ENCODE measurements at regions not wholly inside any gene's neighbourhood (a gene's known extent, or its start where the extent isn't known, plus 50 kb on each side); places are given as distances from the start of the nearest gene placed in this dataset.

DNA sequence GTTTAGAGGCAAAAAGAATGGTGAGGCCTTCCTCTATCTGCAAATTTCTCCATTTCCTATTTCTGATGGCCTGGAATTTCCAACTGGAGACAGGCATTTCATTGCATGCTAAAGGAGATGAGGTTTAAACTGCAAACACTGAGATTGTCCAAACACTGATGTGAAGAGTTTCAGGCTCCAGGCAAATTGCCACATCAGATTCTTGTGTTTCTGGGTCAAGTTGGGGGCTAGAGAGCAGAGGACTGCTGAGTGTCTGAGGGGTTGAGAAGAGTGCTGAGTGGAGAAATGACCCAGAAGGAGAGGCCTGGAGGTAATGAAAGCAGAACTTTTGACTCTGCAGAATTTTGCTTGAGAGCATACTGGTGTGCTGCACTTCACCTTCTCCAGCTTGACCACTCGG lies 216.7 kb upstream of the MPHOSPH6 start:
- H3K36me3 ChIP-seq: no peaks in the 10 kb centered on the region
- H3K27me3 ChIP-seq: no peaks in the 10 kb centered on the region
- H3K4me3 ChIP-seq (ENCODE audit: low read depth, low read length): no peak overlapping the region
- TF ChIP-seq, protein P1, sequence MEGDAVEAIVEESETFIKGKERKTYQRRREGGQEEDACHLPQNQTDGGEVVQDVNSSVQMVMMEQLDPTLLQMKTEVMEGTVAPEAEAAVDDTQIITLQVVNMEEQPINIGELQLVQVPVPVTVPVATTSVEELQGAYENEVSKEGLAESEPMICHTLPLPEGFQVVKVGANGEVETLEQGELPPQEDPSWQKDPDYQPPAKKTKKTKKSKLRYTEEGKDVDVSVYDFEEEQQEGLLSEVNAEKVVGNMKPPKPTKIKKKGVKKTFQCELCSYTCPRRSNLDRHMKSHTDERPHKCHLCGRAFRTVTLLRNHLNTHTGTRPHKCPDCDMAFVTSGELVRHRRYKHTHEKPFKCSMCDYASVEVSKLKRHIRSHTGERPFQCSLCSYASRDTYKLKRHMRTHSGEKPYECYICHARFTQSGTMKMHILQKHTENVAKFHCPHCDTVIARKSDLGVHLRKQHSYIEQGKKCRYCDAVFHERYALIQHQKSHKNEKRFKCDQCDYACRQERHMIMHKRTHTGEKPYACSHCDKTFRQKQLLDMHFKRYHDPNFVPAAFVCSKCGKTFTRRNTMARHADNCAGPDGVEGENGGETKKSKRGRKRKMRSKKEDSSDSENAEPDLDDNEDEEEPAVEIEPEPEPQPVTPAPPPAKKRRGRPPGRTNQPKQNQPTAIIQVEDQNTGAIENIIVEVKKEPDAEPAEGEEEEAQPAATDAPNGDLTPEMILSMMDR (IDR thresholded peaks at IDR 0.05; ENCODE audit: low read depth, low read length): no peak
- no peaks in the 10 kb centered on the region for H3K9me3 ChIP-seq
- H3K4me1 ChIP-seq: no peaks in the 10 kb centered on the region
- DNase-seq: no peak

DNA sequence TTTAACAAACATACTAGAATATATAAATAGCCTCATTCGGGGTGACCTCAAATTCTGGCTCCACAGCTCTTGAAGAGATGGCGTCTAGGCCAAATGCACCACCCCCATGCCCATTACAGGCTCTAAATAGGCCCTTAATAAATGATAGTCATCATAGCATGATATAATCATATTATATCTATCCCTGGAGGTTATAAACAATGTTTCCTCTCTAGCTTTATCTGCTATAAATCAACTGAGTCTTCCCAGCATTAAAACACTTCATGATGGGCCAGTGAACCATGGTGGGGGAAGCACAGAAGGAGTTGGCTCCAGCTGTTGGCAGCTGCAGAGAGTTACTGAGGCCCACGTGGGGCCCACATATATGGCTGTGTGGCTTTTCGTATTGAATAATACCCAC lies 214.9 kb upstream of the MPHOSPH6 start:
- no peaks in the 10 kb centered on the region for H3K36me3 ChIP-seq

DNA sequence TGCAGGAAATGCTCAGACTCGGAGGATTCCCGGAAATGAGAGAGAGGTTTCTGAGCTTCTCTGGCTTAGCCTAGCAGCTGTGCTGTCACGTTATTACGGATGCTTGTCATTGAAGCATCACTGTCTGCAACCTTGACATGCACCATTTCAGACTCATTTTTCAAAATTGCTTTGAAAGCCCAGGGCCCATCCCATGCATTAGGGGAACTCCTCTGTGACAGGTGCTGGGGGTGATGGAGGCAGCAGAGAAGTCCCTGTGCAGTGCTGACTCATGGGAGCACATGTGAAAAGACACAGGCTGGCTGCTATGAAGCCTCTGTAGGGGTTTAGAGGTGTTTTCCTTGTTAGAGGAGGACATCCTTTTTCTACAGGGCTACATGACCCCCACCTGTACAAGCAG lies 214.0 kb upstream of the MPHOSPH6 start:
- H3K4me3 ChIP-seq (ENCODE audit: low read depth, low read length): no peak overlapping the region
- H3K9me3 ChIP-seq: no peaks in the 10 kb centered on the region
- no peak for DNase-seq
- no peaks in the 10 kb centered on the region for H3K4me1 ChIP-seq
- TF ChIP-seq, protein P1 (IDR thresholded peaks at IDR 0.05; ENCODE audit: low read depth, low read length): no peak
- H3K36me3 ChIP-seq: no peaks in the 10 kb centered on the region
- H3K27me3 ChIP-seq: no peaks in the 10 kb centered on the region

More for the DNA sequence above, 214.9 kb upstream of the MPHOSPH6 start:
- Histone ChIP-seq H3K9me3 (no peaks in the 10 kb centered on the region), H3K27me3 (no peaks in the 10 kb centered on the region), H3K4me1 (no peaks in the 10 kb centered on the region), H3K4me3 (ENCODE audit: low read depth, low read length) (no peak overlapping the region)
- TF ChIP-seq, protein P1 (IDR thresholded peaks at IDR 0.05; ENCODE audit: low read depth, low read length): no peak
- no peak for DNase-seq

DNA sequence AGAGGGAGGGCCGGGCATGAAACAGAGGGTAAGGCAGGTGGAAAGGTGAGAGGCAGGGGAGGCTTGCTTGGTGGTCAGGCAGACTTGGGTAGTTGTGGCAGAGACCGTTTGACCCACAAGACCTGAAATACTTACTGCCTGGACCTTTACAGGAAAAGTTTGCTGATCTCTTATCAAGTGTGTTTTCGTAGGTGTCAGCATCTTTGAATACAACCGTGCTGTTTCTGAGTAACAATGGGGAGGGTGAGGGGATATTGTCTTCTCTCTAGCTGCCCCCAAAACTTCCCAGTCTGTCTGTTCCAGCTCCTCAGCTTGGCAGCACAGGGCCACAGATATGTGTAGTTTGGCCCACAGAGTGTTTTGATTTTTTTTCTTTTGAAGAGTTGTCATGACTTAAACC lies 212.5 kb upstream of the MPHOSPH6 start:
- H3K9me3 ChIP-seq: no peaks in the 10 kb centered on the region
- DNase-seq: no peak
- H3K27me3 ChIP-seq: no peaks in the 10 kb centered on the region
- H3K4me3 ChIP-seq (ENCODE audit: low read depth, low read length): no peak overlapping the region
- H3K4me1 ChIP-seq: no peaks in the 10 kb centered on the region
- TF ChIP-seq, protein P1 (IDR thresholded peaks at IDR 0.05; ENCODE audit: low read depth, low read length): no peak
- no peaks in the 10 kb centered on the region for H3K36me3 ChIP-seq

DNA sequence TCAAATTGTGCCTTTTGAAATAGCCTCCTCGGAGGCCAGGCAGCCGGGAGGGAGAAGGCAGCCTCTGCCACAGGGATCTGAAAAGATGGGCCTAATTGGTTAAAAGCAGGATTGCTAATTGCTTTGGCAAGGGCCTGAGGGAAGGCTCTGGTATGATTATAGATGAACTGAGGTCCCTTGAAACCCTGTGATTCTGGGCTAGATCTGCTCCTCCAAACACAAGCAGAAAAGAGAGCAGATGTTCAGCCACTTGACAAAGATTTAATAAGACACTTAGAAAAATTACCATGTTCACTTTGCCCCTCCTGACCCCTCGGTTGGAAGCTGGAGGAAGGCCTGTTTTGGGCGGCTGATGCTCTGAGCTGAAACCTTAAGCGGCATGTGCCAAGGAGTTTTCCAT lies 209.5 kb upstream of the MPHOSPH6 start:
- TF ChIP-seq, protein P1 (IDR thresholded peaks at IDR 0.05; ENCODE audit: low read depth, low read length): no peak
- H3K36me3 ChIP-seq: no peaks in the 10 kb centered on the region
- no peaks in the 10 kb centered on the region for H3K4me1 ChIP-seq
- H3K27me3 ChIP-seq: no peaks in the 10 kb centered on the region
- no peaks in the 10 kb centered on the region for H3K9me3 ChIP-seq
- no peak overlapping the region for H3K4me3 ChIP-seq (ENCODE audit: low read depth, low read length)
- DNase-seq: no peak

DNA sequence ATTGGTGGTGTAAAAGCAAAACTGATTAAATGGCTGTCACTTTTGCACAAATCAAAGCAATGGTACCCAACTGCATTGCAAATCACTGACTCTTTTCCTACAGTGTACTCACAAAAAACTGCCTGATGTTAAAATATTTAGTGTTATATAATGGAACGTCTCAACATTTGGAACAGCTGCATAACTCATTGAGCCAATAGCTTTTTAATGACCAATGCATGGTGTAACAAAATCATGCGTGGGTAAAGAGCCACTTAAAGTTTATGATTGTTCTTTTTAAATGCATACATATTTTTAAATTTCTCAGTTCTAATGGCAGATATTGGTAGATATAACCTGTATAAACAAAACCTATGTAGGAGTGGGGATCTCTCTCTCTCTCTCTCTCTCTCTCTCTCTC lies 204.0 kb upstream of the MPHOSPH6 start:
- H3K4me3 ChIP-seq (ENCODE audit: low read depth, low read length): no peak overlapping the region
- no peaks in the 10 kb centered on the region for H3K4me1 ChIP-seq
- DNase-seq: no peak
- TF ChIP-seq, protein P1 (IDR thresholded peaks at IDR 0.05; ENCODE audit: low read depth, low read length): no peak
- H3K27me3 ChIP-seq: no peaks in the 10 kb centered on the region
- no peaks in the 10 kb centered on the region for H3K36me3 ChIP-seq
- H3K9me3 ChIP-seq: no peaks in the 10 kb centered on the region
